ENCODE measurements at regions not wholly inside any gene's neighbourhood (a gene's known extent, or its start where the extent isn't known, plus 50 kb on each side); places are given as distances from the start of the nearest gene placed in this dataset.

DNA sequence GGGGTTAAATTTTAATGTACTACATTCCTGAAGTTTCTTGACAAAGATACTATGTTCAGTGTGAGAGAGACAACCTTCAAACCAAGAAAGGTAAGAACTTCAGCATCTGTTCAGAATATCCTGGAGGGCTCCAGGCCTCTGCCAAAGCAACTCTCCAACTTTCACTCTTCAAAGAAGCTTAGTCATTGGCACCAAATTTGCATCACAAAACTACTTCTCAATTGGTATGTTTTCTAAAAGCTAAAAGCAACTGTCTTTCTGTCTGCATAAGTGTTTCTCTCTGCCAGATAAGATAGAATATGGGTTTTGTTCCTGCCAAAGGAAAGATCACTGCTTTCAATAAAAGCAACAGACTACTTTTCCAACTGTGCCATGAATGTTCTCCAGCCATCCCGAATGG is 187.4 kb downstream of the SUCLA2 start:
- H3K27ac ChIP-seq: no peak overlapping the region
- WGBS, 2 donors: 81 to 83% methylated on average over 1 of the region's 1 CpG
- TF ChIP-seq, protein P1, sequence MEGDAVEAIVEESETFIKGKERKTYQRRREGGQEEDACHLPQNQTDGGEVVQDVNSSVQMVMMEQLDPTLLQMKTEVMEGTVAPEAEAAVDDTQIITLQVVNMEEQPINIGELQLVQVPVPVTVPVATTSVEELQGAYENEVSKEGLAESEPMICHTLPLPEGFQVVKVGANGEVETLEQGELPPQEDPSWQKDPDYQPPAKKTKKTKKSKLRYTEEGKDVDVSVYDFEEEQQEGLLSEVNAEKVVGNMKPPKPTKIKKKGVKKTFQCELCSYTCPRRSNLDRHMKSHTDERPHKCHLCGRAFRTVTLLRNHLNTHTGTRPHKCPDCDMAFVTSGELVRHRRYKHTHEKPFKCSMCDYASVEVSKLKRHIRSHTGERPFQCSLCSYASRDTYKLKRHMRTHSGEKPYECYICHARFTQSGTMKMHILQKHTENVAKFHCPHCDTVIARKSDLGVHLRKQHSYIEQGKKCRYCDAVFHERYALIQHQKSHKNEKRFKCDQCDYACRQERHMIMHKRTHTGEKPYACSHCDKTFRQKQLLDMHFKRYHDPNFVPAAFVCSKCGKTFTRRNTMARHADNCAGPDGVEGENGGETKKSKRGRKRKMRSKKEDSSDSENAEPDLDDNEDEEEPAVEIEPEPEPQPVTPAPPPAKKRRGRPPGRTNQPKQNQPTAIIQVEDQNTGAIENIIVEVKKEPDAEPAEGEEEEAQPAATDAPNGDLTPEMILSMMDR (IDR thresholded peaks at IDR 0.05): no peak
- TF ChIP-seq POLR2A (IDR thresholded peaks at IDR 0.05): no peak
- H3K27me3 ChIP-seq: no peaks in the 10 kb centered on the region
- DNase-seq: no peak
- no peaks in the 10 kb centered on the region for H3K36me3 ChIP-seq (ENCODE audit: low read depth, missing control alignments)
- intact Hi-C loops (cut with DNase I; ENCODE audit: low total_unique reads): no loop called here
- no peaks in the 10 kb centered on the region for H3K4me1 ChIP-seq
- no peak overlapping the region for H3K4me3 ChIP-seq
- no peaks in the 10 kb centered on the region for H3K9me3 ChIP-seq

DNA sequence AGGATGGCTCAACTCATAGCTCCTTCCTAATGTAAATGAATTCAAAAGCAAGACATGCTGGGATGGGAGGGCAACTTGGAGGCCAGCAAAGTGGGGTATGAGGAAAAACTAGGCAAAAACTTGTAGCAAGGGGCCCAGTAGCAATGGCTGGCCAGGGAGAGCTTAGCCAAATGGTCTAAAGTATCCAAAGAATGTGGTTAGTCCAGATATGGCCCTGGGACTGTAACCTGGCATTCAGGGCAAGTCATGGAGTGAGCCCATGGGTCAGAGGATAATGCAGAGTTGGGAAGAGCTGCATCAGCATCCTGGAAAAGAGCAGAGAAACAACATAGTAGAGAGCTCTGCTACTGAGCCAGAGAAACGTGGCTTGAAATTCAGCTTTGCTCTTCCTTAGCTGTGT is 191.7 kb downstream of the SUCLA2 start:
- 67 to 84% methylated on average over 1 of the region's 1 CpG for WGBS, 2 donors
- H3K36me3 ChIP-seq (ENCODE audit: low read depth, missing control alignments): no peaks in the 10 kb centered on the region

DNA sequence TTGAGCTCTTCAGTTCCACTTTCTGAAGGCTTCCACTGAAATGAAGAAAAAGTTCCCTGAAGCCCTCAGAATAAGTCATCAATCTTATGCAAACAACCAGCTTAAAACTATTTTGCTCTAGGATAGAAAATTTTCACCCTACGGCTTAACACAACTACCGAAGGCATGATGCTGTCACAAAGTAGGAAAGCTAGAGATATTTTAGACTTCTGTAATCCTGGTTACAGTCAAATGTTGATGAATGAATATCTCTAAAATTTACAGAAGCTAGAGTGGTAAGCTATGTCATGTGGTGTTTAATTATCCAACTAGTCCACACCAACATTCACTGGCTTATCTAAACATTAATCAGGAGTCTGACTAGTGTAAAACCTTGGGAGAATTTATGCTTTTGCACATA is 197.9 kb downstream of the SUCLA2 start:
- no peak for DNase-seq
- TF ChIP-seq, protein P1 (IDR thresholded peaks at IDR 0.05): no peak
- TF ChIP-seq POLR2A (IDR thresholded peaks at IDR 0.05): no peak
- no peak overlapping the region for H3K4me3 ChIP-seq

More for the DNA sequence above, 191.7 kb downstream of the SUCLA2 start:
- Histone ChIP-seq H3K4me3 (no peak overlapping the region), H3K27me3 (no peaks in the 10 kb centered on the region), H3K27ac (no peak overlapping the region), H3K4me1 (no peaks in the 10 kb centered on the region), H3K9me3 (no peaks in the 10 kb centered on the region)
- no peak for DNase-seq
- intact Hi-C loops (cut with DNase I; ENCODE audit: low total_unique reads): no loop called here
- TF ChIP-seq, protein P1 (IDR thresholded peaks at IDR 0.05): no peak
- no peak for TF ChIP-seq POLR2A (IDR thresholded peaks at IDR 0.05)

DNA sequence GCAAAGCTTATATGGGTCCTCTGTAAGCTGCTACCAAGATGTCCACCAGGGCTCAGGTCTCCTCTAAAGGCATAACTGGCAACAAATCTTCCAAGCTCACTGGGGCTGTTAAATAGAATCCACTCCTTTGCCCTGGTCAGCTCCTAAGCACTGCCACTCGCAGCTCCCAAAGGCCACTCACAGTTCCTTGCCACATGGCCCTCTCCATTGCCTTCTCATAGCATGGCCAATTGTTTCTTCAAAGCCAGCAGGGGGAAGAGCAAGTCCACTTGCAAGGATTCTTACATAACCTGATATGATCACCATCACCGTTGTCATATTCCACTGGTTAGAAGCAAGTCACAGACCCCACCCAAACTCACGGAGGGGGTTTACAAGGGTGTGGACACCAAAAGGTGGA is 199.5 kb downstream of the SUCLA2 start:
- Histone ChIP-seq H3K27ac (no peak overlapping the region), H3K4me1 (no peaks in the 10 kb centered on the region), H3K9me3 (no peaks in the 10 kb centered on the region), H3K36me3 (ENCODE audit: low read depth, missing control alignments) (no peaks in the 10 kb centered on the region), H3K27me3 (no peaks in the 10 kb centered on the region), H3K4me3 (no peak overlapping the region)
- WGBS, 2 donors: 84 to 94% methylated on average over 3 of the region's 3 CpGs
- TF ChIP-seq, protein P1 (IDR thresholded peaks at IDR 0.05): no peak
- no peak for TF ChIP-seq POLR2A (IDR thresholded peaks at IDR 0.05)
- intact Hi-C loops (cut with DNase I; ENCODE audit: low total_unique reads): no loop called here
- DNase-seq: no peak

More for the DNA sequence above, 197.9 kb downstream of the SUCLA2 start:
- no peaks in the 10 kb centered on the region for H3K9me3 ChIP-seq
- H3K4me1 ChIP-seq: no peaks in the 10 kb centered on the region
- WGBS, 2 donors: 73 to 74% methylated on average over 2 of the region's 2 CpGs
- intact Hi-C loops (cut with DNase I; ENCODE audit: low total_unique reads): no loop called here
- H3K27ac ChIP-seq: no peak overlapping the region
- H3K36me3 ChIP-seq (ENCODE audit: low read depth, missing control alignments): no peaks in the 10 kb centered on the region
- no peaks in the 10 kb centered on the region for H3K27me3 ChIP-seq

DNA sequence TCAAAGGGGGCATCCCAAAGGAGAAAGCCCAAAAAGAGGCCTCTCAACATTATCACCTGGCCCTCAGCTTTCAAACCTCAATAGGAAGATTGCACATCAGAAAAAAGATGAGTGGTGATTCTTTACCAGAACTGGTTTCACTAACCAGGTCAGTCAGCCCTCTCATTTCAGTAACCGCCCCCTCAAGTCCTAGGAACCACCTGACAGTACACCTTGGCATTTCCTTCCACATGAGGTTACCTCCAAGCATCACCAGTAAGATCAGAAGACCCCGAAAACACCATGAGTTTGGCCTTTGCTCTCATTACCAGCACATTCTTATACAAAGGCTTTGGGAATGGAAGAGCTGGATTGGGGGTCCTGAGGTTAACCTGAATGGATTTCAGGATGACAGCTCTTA is 200.5 kb downstream of the SUCLA2 start:
- whole genome bisulfite sequencing, 2 donors: 87 to 96% methylated on average over 2 of the region's 2 CpGs
- Histone ChIP-seq H3K36me3 (ENCODE audit: low read depth, missing control alignments) (no peaks in the 10 kb centered on the region), H3K27ac (no peak overlapping the region), H3K27me3 (no peaks in the 10 kb centered on the region), H3K9me3 (no peaks in the 10 kb centered on the region), H3K4me3 (no peak overlapping the region), H3K4me1 (no peaks in the 10 kb centered on the region)
- no peak for DNase-seq
- TF ChIP-seq POLR2A (IDR thresholded peaks at IDR 0.05): no peak
- TF ChIP-seq, protein P1 (IDR thresholded peaks at IDR 0.05): no peak
- intact Hi-C loops (cut with DNase I; ENCODE audit: low total_unique reads): no loop called here
